Embryonic facial prominence (tissue), 1 donor: ENCODE measurements at regions not wholly inside any gene's neighbourhood (a gene's known extent, or its start where the extent isn't known, plus 50 kb on each side); places are given as distances from the start of the nearest gene placed in this dataset.

Experiments
- DNase-seq: peaks from one replicate; pipeline ENCODE4 v3.0.0-alpha.2; 2016; ENCODE audit errors: extremely low spot score

DNA sequence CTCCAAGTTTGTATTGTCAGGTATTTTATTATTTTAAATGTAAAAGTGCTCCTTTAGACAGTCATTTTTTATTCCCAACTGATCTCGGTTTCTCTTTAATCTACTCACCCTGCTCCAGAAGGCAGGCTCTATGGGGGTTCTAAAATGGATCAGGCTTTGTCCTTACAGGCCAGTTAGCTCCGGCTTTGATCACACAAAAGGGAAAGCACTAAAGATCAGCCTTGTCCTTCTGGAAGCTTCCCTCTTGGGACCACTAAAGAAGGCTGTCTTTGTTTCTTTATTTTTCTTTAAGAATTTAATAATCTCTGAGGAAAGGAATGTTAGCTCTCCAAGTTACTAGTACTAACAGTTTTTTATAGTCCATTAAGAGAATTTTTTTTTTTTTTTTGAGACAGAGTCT, 560.5 kb upstream of the ZNF717 start:
- no peak for DNase-seq

DNA sequence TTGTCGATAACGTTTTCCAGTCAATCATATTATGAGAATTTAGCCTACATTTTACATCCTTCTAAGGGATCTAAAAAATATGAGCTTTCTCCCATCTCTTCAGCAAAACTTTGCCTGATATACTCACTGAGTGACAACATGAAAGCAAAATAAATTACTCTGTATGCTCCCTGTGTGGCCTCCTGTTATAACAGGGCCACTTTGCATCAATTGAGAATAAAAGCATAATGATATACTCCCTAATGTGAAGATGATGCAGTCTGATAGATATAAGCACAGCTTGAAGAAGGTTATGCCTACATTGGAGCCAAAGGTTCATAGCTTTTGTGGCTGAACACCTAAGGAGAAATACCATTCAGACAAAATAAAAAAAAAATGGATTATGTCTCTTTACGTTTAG, 561.3 kb upstream of the ZNF717 start:
- DNase-seq = no peak

DNA sequence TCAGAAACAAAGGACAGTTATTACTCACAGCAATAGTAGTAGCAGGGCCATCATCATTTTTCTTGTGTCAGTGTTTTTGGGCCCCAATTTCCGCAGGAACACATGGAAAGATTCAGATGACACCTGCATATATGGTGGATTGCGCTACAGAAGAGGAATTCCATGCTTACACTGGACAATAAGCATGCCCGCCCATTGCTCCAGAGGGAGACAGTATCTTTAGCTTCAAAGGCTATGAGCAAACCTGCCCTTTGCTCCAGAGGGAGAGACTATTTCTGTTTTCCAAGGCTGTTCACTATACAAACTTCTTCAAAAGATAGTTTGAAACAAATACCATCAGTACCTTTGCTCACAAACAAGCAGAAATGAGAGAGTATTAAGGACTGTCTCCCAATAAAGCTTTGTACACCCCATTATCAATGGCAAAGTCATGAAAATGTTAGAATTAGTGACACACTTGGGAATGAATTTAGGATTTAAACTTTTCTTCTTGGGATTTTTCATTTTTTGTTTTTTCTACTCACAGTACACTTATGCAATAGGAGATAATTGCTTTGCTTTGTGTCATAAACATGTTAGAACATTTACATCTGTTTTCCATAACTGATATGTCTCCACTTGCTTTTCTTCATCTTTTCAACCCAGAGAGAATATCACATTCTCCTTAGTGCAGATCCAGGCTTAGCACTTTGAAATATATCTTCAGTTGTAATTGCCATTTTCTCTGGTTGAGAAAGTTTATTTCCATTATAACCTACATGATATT, 564.5 kb upstream of the ZNF717 start:
- DNase-seq = no peak

DNA sequence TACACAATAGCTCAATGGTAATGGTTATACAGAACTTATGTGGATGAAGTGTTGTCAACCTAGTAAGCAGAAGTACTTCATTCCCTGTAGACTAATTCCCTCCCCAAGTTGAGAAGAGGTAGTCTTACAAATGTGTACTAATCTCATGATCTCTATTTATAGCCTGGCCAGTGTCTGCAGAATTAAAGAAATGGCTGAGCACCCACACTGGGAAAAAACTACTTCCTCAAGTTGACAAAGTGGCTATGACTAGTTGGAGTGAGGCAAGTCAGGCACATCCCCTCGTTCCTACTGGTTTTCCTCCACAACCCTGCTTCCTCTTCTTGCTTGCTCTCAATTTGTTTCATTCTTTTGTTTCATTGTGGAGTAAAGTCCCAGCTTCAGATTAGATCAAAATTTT, 566.7 kb upstream of the ZNF717 start:
- no peak for DNase-seq

DNA sequence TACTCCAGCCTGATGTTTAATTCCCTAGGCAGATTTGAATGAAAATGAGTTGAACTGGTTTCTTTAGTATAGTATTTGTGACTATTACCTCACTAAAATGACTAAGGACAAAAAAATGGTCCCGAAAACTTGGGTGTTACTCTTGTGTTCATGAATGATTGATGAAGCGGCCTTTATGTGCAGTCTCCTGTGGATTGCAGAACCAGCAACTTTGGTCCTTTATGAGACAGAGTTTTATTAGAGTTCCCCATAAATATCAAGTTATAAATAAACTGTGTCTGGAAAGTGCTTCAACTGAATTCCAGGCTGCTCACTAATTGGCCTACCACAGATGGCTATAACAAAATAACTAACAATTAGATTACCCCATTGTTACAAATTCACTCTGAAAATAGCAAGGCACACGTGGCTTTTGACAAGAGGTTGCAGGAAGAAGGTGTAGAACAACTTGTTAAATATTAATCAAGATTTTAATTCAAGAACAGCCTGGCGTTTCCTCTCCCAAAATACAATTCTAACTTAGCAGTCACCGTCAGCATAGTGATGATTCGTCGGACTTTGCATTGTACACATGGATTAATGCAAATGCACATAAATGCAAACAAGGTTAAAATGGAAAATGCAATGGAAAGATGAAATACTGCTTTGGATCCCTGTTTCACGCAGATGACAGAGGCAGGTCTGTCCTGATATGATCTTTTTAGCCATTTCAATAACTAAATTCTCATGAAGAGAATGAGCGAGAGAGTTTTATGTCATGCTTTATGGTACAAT, 567.3 kb upstream of the ZNF717 start:
- DNase-seq = no peak

DNA sequence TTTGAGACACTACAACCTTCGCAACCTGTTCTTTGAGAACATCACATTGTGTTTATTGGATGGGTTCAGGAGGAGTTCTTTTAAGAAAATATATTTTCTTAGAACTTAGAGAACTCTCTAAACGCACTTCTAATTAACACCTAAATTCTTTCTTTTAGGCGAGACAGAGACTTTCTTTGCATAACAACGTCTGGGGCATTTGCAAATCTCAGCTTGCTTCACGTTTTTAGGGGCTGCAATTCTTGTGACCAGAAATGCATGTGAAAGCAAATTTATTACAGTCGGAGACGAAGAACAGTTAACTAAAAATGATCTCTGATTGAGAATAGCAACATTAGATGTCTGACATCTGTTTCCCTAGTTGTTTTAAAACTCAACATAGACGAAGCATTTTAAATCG, 568.3 kb upstream of the ZNF717 start:
- no peak for DNase-seq

DNA sequence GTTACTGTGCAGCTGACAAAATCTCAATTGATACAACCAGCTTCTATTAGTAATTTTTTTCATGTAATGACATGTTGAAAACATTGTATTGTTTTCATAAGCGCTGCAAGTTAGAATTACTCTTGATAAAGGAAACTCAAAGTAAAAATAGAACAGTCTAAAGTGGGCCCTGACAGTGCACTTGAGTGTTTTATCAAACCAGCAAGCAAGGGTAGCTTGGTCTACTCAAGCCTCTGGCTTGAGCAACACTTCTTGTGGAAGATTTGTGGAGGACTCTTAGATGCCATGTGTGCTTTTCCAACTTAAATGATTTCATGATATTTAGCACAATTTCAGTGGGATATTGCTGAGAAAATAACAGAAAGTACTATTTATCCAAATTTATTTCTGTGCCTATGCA, 575.7 kb upstream of the ZNF717 start:
- DNase-seq = no peak

DNA sequence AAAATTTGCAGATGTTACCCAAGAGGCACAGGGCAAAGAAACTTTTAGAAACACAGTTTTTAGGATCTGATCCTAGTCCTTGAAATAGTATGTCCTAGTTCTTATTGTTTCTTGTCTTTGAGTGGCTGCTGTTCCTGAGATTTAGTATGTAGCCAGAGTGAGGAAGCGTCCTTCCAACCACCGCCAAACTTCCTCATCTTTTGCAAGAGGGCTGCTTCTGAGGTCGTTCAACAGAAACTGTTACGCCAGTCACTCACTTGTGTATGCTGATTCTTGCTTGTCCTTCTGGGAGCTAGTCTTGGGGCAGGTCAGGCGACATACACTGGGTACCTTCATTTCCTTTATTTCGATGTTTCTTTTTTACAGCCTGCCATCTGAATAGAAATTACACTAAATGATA, 577.3 kb upstream of the ZNF717 start:
- no peak for DNase-seq

DNA sequence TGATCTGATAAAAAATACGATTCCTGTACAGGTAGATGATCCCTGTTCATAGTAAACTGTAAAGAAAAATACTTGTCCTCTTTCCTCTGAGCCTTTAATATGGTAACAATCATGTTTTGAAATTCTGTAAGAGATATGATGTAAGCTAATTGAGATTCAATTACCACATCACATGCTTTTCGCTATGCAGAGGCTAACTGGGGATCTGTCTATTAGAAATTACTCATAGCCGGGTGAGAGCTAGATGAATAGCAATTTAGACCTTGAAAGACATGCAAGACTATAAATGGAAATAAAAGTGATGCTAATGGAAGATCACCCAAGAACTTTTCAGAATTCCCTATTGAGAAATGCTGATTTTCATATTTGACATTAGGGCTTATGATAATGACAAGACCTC, 579.9 kb upstream of the ZNF717 start:
- DNase-seq = no peak

DNA sequence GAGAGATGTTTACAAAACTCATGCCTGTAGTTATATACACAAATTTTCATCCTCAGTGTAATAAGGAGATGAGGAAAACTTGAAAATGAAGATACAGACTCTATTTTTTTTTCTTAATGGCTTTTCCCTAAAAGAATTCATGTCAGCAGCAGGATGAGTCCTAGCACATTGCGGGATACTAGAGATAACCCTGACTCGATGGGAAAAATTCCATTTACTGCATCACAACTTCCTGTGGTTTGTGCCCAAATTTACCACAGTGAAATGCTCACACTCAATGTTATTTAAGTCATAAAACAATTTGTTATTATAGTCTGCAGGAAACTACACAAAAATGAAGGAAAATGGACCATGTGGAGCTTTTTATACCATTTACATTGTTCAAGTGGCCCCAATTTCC, 581.9 kb upstream of the ZNF717 start:
- DNase-seq = no peak

DNA sequence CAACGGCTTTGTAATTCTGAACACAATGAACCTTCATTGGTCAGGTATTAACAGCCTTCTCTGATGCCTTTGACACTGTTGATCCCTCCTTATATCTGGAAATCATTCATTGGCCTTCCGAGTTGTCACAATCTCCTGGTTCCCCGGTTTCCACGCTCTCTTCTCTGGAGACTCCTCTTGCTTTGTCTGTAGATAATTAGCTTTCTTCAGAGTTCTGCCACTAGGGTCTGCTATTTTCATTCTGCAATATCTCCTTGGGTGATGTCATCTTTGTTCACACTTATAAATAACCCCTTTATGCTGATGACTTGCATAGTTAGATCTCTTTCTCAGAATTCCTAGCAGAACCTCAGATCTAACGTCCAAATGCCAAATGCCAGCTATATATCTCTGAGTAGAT, 583.8 kb upstream of the ZNF717 start:
- DNase-seq = no peak

DNA sequence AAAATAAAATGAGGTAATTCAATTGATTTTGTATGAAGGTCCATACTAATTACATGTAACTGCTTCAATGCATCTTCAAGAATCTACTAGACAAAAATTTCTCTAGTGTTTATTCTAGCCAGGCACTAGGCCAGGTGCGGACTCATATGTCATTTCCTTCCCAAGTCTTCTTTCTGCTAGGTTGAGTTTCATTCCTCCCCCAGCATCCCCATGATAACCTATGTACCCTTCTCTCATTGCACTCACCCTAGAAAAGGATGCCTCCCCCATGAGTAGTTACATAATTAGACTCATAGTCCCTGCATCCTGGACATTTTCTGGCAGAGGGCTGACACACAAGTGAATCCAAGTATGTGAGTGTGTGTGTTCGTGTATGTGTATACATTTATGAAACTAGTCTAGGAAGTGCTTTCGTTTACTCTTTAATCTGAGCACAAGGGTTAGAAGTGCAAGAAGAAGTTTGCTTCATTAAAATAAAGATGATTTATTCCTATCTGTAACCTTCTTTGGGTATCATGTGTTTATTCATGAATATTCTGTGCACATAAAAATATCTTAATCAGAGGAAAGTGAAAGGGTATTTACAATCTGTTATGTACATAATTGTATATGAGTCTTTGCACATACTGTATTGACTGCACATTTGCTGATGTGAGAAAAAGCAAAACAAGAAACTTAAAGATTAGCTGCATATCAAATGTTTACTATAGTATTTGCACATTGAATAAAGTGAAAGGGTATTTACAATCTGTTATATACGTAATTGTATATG, 585.6 kb upstream of the ZNF717 start:
- no peak for DNase-seq

DNA sequence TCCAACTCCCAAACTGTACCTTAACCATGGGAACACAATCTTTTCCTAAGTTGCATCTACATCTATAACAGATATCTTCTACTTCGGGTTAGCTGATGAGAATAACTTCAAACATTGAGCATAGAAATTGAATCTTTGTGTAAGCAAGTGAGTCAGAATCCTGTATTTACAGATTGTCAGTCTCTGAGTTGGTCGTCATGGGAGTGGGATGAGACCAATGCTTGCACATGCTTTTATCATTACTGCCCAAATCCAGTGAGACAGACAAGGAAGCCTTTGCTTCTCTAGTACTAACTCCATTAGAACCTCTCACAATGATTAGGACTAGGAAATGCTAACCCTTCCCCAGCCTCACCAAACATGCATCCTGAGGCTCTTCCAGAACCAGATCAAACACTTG, 587.1 kb upstream of the ZNF717 start:
- no peak for DNase-seq

DNA sequence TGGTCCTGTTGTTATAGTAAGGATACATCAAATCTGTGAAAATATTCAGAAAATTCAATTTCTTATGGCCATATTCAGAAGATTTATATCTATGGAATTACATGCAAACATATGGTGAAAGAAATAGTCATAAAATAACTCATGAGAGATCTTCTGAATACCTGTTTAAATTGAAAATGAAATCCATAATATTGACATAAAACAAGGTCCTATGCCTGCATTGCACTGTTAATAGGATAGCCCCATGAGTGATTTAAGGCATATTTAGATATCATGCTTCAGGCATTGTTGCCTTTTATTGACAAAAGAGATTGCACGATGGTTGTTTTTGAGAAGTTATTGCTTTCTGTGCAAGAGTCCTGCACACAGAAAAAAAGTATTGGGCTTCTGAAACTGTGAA, 591.7 kb upstream of the ZNF717 start:
- DNase-seq = no peak

DNA sequence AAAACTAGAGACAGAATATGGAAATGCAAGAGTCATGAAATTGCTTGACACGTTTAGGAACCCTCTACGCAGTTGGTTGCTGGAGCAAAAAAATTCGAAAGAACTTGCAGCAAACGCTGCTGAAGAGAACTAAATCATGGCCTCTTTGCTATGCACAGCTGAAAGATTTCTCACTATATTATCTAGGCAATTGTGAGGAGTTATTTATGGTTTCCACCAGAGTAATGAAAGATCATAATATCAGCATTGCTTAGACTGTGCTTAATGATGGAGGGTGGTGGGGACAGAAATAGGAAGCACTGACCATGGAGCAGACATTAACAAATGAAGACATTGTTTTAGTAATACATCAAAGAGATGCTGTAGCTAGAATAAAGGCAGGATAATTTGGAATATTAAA, 593.4 kb upstream of the ZNF717 start:
- DNase-seq = no peak

DNA sequence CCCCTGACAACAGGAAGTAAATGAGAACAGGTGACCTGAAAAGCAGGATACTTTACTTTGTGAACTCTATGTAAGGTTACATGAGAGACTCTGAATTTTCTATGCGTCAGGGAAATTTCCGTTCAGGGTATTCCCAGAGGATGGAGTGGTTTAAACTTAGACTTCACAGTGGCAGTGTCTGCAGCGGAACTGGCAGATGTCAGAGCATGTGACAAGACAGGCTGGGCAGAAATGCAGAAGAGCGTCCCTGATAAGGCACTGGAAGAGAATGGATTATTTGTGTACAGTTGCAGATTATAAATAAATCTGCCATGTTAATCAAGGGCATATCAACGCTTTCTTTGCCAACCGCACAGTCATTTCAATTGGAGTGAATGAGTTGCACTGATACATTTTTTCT, 598.4 kb upstream of the ZNF717 start:
- no peak for DNase-seq

DNA sequence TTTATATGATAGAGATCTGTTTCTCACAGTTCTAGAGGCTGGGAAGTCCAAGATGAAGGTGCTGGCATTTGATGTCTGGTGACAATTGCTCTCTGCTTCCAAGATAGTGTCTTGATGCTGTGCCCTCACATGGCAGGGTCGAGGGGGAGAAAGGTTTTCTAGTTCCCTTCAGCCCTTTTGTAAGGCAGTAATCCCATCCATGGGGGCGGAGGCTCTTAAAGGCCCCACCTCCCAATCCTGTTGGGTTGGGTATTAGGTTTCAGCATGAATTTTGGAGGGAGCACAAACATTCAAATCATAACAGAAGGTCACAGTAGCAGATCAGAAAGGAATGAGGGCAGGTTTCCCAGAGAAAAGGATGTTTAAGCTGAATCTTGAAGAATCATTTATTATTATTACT, 601.7 kb upstream of the ZNF717 start:
- DNase-seq = no peak

DNA sequence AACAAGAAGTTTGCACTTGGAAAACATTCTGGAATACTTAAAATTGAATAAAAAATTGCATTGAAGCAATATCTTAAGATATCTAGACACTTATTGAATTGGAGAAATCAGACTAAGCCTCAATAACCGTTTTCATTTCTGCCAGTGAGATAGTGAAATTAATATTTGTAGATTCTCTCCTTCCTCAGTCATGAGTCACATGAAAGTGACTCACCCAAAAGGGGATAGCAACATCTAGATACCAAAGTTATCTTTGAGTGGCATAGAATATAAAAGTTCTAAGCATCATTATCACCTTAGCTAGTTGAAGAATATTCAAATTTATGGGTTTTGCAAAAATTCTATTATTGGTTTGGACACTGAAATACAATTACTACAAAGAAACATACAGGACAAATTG, 614.8 kb upstream of the ZNF717 start:
- no peak for DNase-seq

DNA sequence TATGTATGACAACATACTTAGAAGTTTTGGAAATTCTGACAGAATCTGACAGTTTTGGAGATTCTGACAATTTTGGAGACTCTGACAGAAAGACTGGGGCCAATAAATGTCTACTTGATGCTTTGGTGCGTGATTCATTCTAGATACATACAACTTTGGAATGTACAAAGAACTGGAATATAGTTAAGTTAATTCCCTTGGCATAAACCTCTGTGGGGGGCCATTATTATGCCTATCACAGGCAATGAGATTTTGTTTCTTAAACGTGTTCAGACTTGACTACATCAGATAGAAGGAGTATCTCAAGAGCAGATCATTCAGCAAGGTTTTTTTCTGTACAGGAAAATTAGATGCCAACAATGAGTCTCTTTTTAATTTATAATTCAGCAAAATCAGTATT, 617.6 kb upstream of the ZNF717 start:
- no peak for DNase-seq

DNA sequence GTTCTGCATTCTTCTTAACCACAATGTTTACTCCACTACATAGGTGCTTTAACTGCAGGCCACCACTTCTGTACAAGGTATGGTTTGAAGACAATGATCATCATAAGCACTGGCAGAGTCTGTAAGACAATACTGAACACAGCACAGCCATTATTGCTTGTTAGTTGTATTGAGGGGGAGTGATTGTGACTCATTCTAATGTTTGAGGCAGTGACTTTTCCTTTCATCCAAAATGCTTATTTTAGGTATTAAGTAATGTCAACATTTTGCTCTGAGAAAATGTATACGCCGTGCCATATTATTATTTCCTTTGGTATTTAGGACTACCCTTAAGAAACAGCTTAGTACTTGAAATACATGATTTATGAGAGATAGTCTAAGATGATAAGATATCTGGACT, 618.2 kb upstream of the ZNF717 start:
- no peak for DNase-seq

DNA sequence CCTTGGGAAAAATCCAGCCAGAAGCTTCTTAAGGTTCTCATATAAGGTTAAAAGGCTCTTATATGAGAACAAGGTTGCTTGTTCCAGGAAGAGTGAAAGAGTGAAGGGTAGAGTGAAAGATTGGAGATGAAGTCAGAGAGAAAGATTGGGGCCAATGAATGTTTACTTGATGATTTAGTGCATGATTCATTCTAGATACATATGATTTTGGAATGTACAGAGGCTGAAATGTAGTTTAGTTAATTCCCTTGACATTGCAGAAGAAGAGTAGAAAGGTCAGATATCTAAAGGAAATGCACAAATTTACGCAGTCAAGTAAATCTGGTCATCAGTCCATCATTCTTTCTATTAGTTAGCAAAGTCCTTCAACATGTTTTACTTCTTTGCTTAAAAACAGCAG, 619.8 kb upstream of the ZNF717 start:
- no peak for DNase-seq

DNA sequence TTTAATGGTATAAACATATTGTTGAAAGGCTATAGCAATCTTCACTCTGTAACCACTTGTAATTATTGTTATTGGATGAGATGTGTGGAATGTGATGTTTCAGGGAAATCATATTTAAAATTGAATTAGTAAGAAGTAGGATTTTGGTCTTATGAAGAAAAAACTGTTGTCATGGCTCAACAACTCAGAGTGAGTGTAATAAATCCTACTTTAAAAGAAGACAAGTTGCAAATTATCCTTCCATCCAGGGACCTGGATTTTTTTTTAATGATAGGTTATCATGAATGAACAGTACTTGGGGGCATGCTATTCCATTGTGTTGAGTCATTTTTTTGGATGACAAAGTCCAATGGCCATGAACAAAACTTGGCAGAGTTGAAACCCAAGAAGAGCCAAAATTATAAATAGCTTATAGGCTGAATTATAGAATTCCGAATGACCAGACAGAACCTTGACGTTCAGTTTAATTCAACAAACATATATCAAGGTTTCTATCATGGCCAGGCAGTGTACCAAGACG, 625.5 kb upstream of the ZNF717 start:
- no peak for DNase-seq

DNA sequence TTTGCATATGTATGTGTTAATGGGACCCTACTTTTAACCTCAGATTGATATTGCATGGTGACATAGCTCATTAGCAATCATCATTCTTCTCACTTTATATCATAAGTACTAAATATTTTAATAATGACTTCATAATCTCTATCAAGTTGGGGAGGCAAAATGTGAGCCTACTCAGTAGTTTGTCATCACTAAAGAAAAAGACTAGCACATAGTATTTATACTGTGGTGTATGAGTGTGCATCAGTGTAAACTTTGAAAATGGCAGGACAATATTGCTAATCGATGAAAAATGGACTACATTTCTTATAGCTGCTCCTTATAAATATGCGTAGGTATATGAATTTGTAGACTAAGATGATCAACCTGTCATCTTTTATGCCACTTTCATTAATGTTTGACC, 624.5 kb upstream of the ROBO2 start:
- DNase-seq = no peak
